Fibroblast of villous mesenchyme (primary cell): ENCODE measurements at regions not wholly inside any gene's neighbourhood (a gene's known extent, or its start where the extent isn't known, plus 50 kb on each side); places are given as distances from the start of the nearest gene placed in this dataset.
A peak's percentile ranks its signal among the peaks of the same experiment; 100 is the strongest.

Experiments used
- DNase-seq: peaks from one replicate; pipeline ENCODE4 v3.0.0-alpha.2; 2010; ENCODE audit warnings: low read depth
- H3K4me3 ChIP-seq: 2 replicates; pipeline ENCODE4 v1.5.1; 2011; ENCODE audit warnings: low read depth, mild to moderate bottlenecking, low read length
- CTCF ChIP-seq: IDR thresholded peaks from 2 replicates; pipeline ENCODE4 v1.5.1; 2012; ENCODE audit warnings: low read depth, mild to moderate bottlenecking, low read length; ENCODE audit not compliant: insufficient read depth

GRCh38 chr12:88418856-88419497, 161.3 kb downstream of the KITLG start:
- TF ChIP-seq CTCF, result no peak
- DNase-seq, result peak; percentile 42
- H3K4me3 ChIP-seq, result no peak overlapping the region

- DNase-seq, result no peak
- H3K4me3 ChIP-seq, result no peak overlapping the region
Measured at GRCh38 chr12:88419794-88420193, 160.5 kb downstream of the KITLG start.

GRCh38 chr12:88420457-88420856, 159.8 kb downstream of the KITLG start:
- DNase-seq, result peak; percentile 83
- no peak for TF ChIP-seq CTCF
- H3K4me3 ChIP-seq, result no peak overlapping the region

More at GRCh38 chr12:88419794-88420193, 160.5 kb downstream of the KITLG start:
- no peak for TF ChIP-seq CTCF

GRCh38 chr12:88424791-88425730, 155.2 kb downstream of the KITLG start:
- no peak for DNase-seq
- no peak for TF ChIP-seq CTCF
- H3K4me3 ChIP-seq, result no peak overlapping the region

- no peak for TF ChIP-seq CTCF
- no peak for DNase-seq
- no peak overlapping the region for H3K4me3 ChIP-seq
Measured at GRCh38 chr12:88428350-88428749, 151.9 kb downstream of the KITLG start.

GRCh38 chr12:88431246-88431645, 149.0 kb downstream of the KITLG start:
- no peak for DNase-seq
- no peak for TF ChIP-seq CTCF

More at GRCh38 chr12:88431246-88431645, 149.0 kb downstream of the KITLG start:
- H3K4me3 ChIP-seq, result no peak overlapping the region
